Chondrocyte (in vitro differentiated cells): ENCODE measurements at regions not wholly inside any gene's neighbourhood (a gene's known extent, or its start where the extent isn't known, plus 50 kb on each side); places are given as distances from the start of the nearest gene placed in this dataset.

Source experiments
- DNase-seq: peaks from one replicate; pipeline ENCODE4 v3.0.0; 2021; ENCODE audit warnings: mixed read lengths, low spot score
- H3K27ac Mint-ChIP-seq: one replicate; pipeline ENCODE4 v1.8.0; 2021; ENCODE audit warnings: mild to moderate bottlenecking, moderate library complexity, mixed read lengths; ENCODE audit not compliant: unreplicated experiment
- H3K27me3 Mint-ChIP-seq: 2 replicates; pipeline ENCODE4 v1.8.0; 2021; ENCODE audit warnings: low read depth, mixed read lengths
- H3K36me3 Mint-ChIP-seq: 2 replicates; pipeline ENCODE4 v1.8.0; 2021; ENCODE audit warnings: low read depth, mixed read lengths
- H3K4me1 Mint-ChIP-seq: 2 replicates; pipeline ENCODE4 v1.8.0; 2021; ENCODE audit warnings: low read depth, mild to moderate bottlenecking, mixed read lengths
- H3K4me3 Mint-ChIP-seq: one replicate; pipeline ENCODE4 v1.8.0; 2021; ENCODE audit warnings: mild to moderate bottlenecking, moderate library complexity, mixed read lengths; ENCODE audit not compliant: unreplicated experiment
- H3K9me3 Mint-ChIP-seq: 2 replicates; pipeline ENCODE4 v1.8.0; 2021; ENCODE audit warnings: low read depth, mixed read lengths
- CTCF ChIP-seq: fragments of 200-600 bp; sonication (generic); IDR thresholded peaks from 2 replicates; pipeline ENCODE4 v1.5.0; 2021; ENCODE audit warnings: antibody characterized with exemption, mild to moderate bottlenecking, moderate library complexity

DNA sequence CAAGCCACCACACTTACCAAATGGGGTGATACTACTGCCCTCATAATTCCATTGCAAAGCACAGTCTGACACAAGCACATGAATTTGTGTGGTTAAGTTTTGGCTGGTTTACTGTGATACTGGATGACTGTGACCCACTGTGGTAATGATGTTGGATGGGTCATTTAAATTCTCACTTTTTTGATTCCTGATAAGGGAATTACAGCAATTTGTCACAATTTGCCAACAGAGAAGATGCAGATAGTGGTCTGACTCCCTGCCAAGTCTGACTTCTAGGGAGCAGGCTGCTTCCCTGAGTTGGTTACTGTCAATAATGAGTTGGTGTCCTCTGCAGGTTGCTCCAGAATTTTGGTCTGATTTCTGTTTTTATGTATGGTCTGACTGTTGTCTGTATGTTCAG is 731.9 kb downstream of the MTRR start:
- no peaks in the 10 kb centered on the region for H3K9me3 Mint-ChIP-seq
- TF ChIP-seq CTCF = no peak
- no peaks in the 10 kb centered on the region for H3K27me3 Mint-ChIP-seq
- H3K4me1 Mint-ChIP-seq = no peaks in the 10 kb centered on the region
- no peak overlapping the region for H3K4me3 Mint-ChIP-seq
- no peaks in the 10 kb centered on the region for H3K36me3 Mint-ChIP-seq
- H3K27ac Mint-ChIP-seq = no peak overlapping the region
- no peak for DNase-seq

- Mint-ChIP-seq H3K27me3 (no peaks in the 10 kb centered on the region), H3K4me3 (no peak overlapping the region), H3K9me3 (no peaks in the 10 kb centered on the region), H3K4me1 (no peaks in the 10 kb centered on the region), H3K36me3 (no peaks in the 10 kb centered on the region), H3K27ac (no peak overlapping the region)
- DNase-seq = no peak
- TF ChIP-seq CTCF = no peak
Measured at GRCh38 chr5:8601831-8602354, 732.9 kb downstream of the MTRR start.

GRCh38 chr5:8606231-8606630 is 737.3 kb downstream of the MTRR start:
- H3K27ac Mint-ChIP-seq = no peak overlapping the region
- TF ChIP-seq CTCF = no peak
- H3K4me3 Mint-ChIP-seq = no peak overlapping the region
- H3K9me3 Mint-ChIP-seq = no peaks in the 10 kb centered on the region
- H3K27me3 Mint-ChIP-seq = no peaks in the 10 kb centered on the region
- no peaks in the 10 kb centered on the region for H3K4me1 Mint-ChIP-seq
- no peak for DNase-seq
- H3K36me3 Mint-ChIP-seq = no peaks in the 10 kb centered on the region

GRCh38 chr5:8611067-8611466 is 742.1 kb downstream of the MTRR start:
- Mint-ChIP-seq H3K27me3 (no peaks in the 10 kb centered on the region), H3K4me1 (no peaks in the 10 kb centered on the region), H3K36me3 (no peaks in the 10 kb centered on the region), H3K27ac (no peak overlapping the region), H3K4me3 (no peak overlapping the region), H3K9me3 (no peaks in the 10 kb centered on the region)
- no peak for DNase-seq
- TF ChIP-seq CTCF = no peak

DNA sequence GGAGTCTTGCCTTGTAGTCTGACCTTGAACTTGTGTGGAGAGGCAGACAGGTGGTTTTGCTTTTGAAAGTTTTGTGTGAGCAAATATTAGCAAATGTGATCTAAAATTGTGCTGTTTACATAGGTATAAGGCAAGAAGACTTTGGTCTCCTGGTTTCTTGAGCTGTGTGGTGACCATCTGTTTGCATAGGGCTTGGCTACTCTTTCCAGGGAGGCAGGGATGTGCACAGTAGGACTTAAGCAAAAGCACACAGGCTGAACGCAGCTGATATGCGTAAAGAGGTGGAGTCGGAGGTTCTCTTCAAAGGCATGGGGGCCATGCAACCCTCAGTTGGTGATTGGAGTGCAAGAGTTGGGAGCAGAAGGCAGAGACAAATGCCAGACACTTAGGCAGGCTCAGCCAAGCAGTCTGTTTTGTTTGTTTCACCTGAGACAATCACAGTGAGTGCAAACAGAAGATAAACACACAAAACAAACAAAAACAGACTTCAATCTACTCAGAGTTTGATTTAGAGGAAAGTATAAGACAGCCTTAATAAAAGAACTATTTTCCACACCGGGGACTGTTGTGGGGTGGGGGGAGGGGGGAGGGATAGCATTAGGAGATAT is 744.2 kb downstream of the MTRR start:
- Mint-ChIP-seq H3K27ac (no peak overlapping the region), H3K9me3 (no peaks in the 10 kb centered on the region), H3K27me3 (no peaks in the 10 kb centered on the region), H3K36me3 (no peaks in the 10 kb centered on the region), H3K4me3 (no peak overlapping the region), H3K4me1 (no peaks in the 10 kb centered on the region)
- no peak for DNase-seq
- no peak for TF ChIP-seq CTCF
